GM21381 (cell line): ENCODE measurements at regions not wholly inside any gene's neighbourhood (a gene's known extent, or its start where the extent isn't known, plus 50 kb on each side); places are given as distances from the start of the nearest gene placed in this dataset.
"Not testable (repeated sequence)": the region's sequence is repeated elsewhere in the genome, so short reads cannot be mapped to it uniquely, and the experiment has no call there.

Experiments used
- ATAC-seq: cut with Tn5 transposase; IDR thresholded peaks from one replicate; pipeline ENCODE4 v1.9.1; 2021; ENCODE audit warnings: mild to moderate bottlenecking, moderate library complexity; ENCODE audit not compliant: unreplicated experiment

- ATAC-seq = no peak
Measured at GRCh38 chr4:189773909-189774308, 166.8 kb upstream of the FRG1 start.

GRCh38 chr4:189779281-189779980, 161.2 kb upstream of the FRG1 start:
- ATAC-seq = no peak

GRCh38 chr4:189780391-189780790, 160.3 kb upstream of the FRG1 start:
- ATAC-seq = no peak

GRCh38 chr4:189784651-189785050, 156.0 kb upstream of the FRG1 start:
- ATAC-seq = no peak

- ATAC-seq = no peak
Measured at GRCh38 chr4:189785257-189785656, 155.4 kb upstream of the FRG1 start.

GRCh38 chr4:189786447-189786846, 154.2 kb upstream of the FRG1 start:
- ATAC-seq = no peak

GRCh38 chr4:189787216-189788031, 153.2 kb upstream of the FRG1 start:
- no peak for ATAC-seq

GRCh38 chr4:189792924-189793618, 147.6 kb upstream of the FRG1 start:
- ATAC-seq = peak; percentile 85

GRCh38 chr4:189800545-189801088, 140.1 kb upstream of the FRG1 start:
- ATAC-seq = no peak

- ATAC-seq = no peak
Measured at GRCh38 chr4:189802884-189803283, 137.8 kb upstream of the FRG1 start.

GRCh38 chr4:189804894-189805293, 135.8 kb upstream of the FRG1 start:
- ATAC-seq = no peak

- no peak for ATAC-seq
Measured at GRCh38 chr4:189806506-189806905, 134.2 kb upstream of the FRG1 start.

- no peak for ATAC-seq
Measured at GRCh38 chr4:189807031-189807430, 133.6 kb upstream of the FRG1 start.

- no peak for ATAC-seq
Measured at GRCh38 chr4:189809241-189809735, 131.4 kb upstream of the FRG1 start.

GRCh38 chr4:189809839-189810238, 130.8 kb upstream of the FRG1 start:
- no peak for ATAC-seq

- ATAC-seq = not testable (repeated sequence)
Measured at GRCh38 chr4:189810318-189811181, 130.1 kb upstream of the FRG1 start.

GRCh38 chr4:189815404-189816192, 125.1 kb upstream of the FRG1 start:
- ATAC-seq = no peak

GRCh38 chr4:189822326-189822725, 118.3 kb upstream of the FRG1 start:
- no peak for ATAC-seq

GRCh38 chr4:189823591-189823990, 117.1 kb upstream of the FRG1 start:
- no peak for ATAC-seq
